Stomach (tissue), 8 donors: ENCODE measurements at regions not wholly inside any gene's neighbourhood (a gene's known extent, or its start where the extent isn't known, plus 50 kb on each side); places are given as distances from the start of the nearest gene placed in this dataset.

ENCODE experiments used
- DNase-seq, 2 donors: peaks; one replicate each; pipeline versions ENCODE4 v3.0.0 to v3.0.0-alpha.2; 2013 to 2019
- H3K27ac ChIP-seq, 5 donors: fragments of 200-600 bp in 4 of 5; sonication (generic) in 4 of 5; one replicate each; pipeline ENCODE4 v1.5.1; 2013 to 2019; ENCODE audit warnings: mild to moderate bottlenecking in 1 of 5, moderate library complexity in 1 of 5
- H3K27me3 ChIP-seq, 3 donors: fragments of 200-600 bp; sonication (generic); one replicate each; pipeline ENCODE4 v1.5.1; 2017 to 2019; ENCODE audit warnings: mixed run types in 1 of 3
- H3K36me3 ChIP-seq, 4 donors: fragments of 200-600 bp; sonication (generic); 1 replicate in 3 of 4; 2 replicates in 1 of 4; pipeline ENCODE4 v1.5.1; 2016 to 2019
- H3K4me1 ChIP-seq, 4 donors: fragments of 200-600 bp; sonication (generic); one replicate each; pipeline ENCODE4 v1.5.1; 2016 to 2019
- H3K4me3 ChIP-seq, 4 donors: fragments of 200-600 bp; sonication (generic) in 3 of 4; one replicate each; pipeline ENCODE4 v1.5.1; 2016 to 2019; ENCODE audit warnings: mild to moderate bottlenecking in 1 of 4
- H3K9me3 ChIP-seq, 4 donors: fragments of 200-600 bp; sonication (generic); one replicate each; pipeline ENCODE4 v1.5.1; 2016 to 2019
- CTCF ChIP-seq, 7 experiments: fragments of 450-650 bp in 4 of 7; fragments of 200-600 bp in 3 of 7; sonication (generic) in 3 of 7; IDR thresholded peaks; one replicate each; pipeline ENCODE4 v1.5.1; 2016 to 2019; ENCODE audit warnings: antibody characterized with exemption in 7 of 7, control low read depth in 2 of 7, mild to moderate bottlenecking in 1 of 7
- EP300 ChIP-seq: sonication (generic); formaldehyde crosslinking; IDR thresholded peaks from one replicate; pipeline ENCODE4 v1.6.1; 2017; ENCODE audit warnings: antibody characterized with exemption
- POLR2A ChIP-seq, 4 donors: fragments of 450-650 bp; IDR thresholded peaks; one replicate each; pipeline ENCODE4 v1.6.1; 2016; ENCODE audit warnings: antibody characterized with exemption in 4 of 4, control low read depth in 2 of 4, mild to moderate bottlenecking in 1 of 4, moderate library complexity in 1 of 4
- POLR2AphosphoS5 ChIP-seq, 3 donors: sonication (generic); formaldehyde crosslinking; IDR thresholded peaks; one replicate each; pipeline ENCODE4 v1.6.1; 2016; ENCODE audit warnings: antibody characterized with exemption in 3 of 3
- WGBS, 5 donors: extraction: QIAGEN DNeasy Blood & Tissue Kit in 3 of 5; methylation state at CpG; one replicate each; pipeline versions ENCODE4 v1.1.5 to v1.1.7; 2013 to 2018; 5-methylcytosine and 5-hydroxymethylcytosine counted together
- intact Hi-C: fragments of 100-400 bp; cut with DNase I; formaldehyde crosslinking; loops from one replicate; pipeline ENCODE4 v1.15.1; 2023; ENCODE audit warnings: low total_unique reads
- donor health status: healthy with polysubstance abuse.
- donor health status: Bipolar disorder and iron deficiency.
- donor health status: healthy.

- WGBS, 5 donors = 36 to 61% (median 42%) methylated on average over 2 of the region's 2 CpGs
- DNase-seq = peak in 1 of 2 donors; percentile 2
- intact Hi-C loops = no loop called here
- Histone ChIP-seq H3K27ac (no peak overlapping the region), H3K27me3 (no peaks in the 10 kb centered on the region), H3K9me3 (peaks cover 4 to 83% (median 35%) of the 10 kb centered on the region in 4 donors), H3K36me3 (peaks cover 0 to 7% (median 3%) of the 10 kb centered on the region in 4 donors), H3K4me3 (no peak overlapping the region), H3K4me1 (no peaks in the 10 kb centered on the region)
- no peak for TF ChIP-seq POLR2A (IDR thresholded peaks at IDR 0.05)
- no peak for TF ChIP-seq CTCF (IDR thresholded peaks at IDR 0.05)
Measured at GRCh38 chr15:25134546-25134945, 179.8 kb downstream of the SNRPN start.

- H3K27me3 ChIP-seq = no peaks in the 10 kb centered on the region
- TF ChIP-seq CTCF (IDR thresholded peaks at IDR 0.05) = no peak
- no peak for TF ChIP-seq POLR2AphosphoS5 (IDR thresholded peaks at IDR 0.05)
- no peak for TF ChIP-seq EP300
- TF ChIP-seq POLR2A (IDR thresholded peaks at IDR 0.05) = no peak
- intact Hi-C loops = no loop called here
Measured at GRCh38 chr15:25136119-25136518, 181.3 kb downstream of the SNRPN start.

GRCh38 chr15:25137013-25137412, 182.2 kb downstream of the SNRPN start:
- intact Hi-C loops = no loop called here
- Histone ChIP-seq H3K27ac (no peak overlapping the region), H3K27me3 (no peaks in the 10 kb centered on the region), H3K4me3 (no peak overlapping the region), H3K9me3 (peaks cover 4 to 88% (median 47%) of the 10 kb centered on the region in 4 donors), H3K36me3 (peaks cover 0 to 4% (median 2%) of the 10 kb centered on the region in 4 donors), H3K4me1 (no peaks in the 10 kb centered on the region)
- no peak for DNase-seq
- TF ChIP-seq POLR2A (IDR thresholded peaks at IDR 0.05) (no peak), POLR2AphosphoS5 (IDR thresholded peaks at IDR 0.05) (no peak), EP300 (no peak), CTCF (IDR thresholded peaks at IDR 0.05) (no peak)
- 62 to 76% (median 69%) methylated on average over 5 of the region's 5 CpGs for WGBS, 5 donors

More at GRCh38 chr15:25136119-25136518, 181.3 kb downstream of the SNRPN start:
- Histone ChIP-seq H3K36me3 (peaks cover 0 to 4% (median 2%) of the 10 kb centered on the region in 4 donors), H3K27ac (no peak overlapping the region), H3K9me3 (peaks cover 4 to 88% (median 40%) of the 10 kb centered on the region in 4 donors), H3K4me1 (no peaks in the 10 kb centered on the region), H3K4me3 (no peak overlapping the region)
- peak in 1 of 2 donors; percentile 2 for DNase-seq
- WGBS, 5 donors = 69 to 82% (median 79%) methylated on average over 3 of the region's 3 CpGs

- no peaks in the 10 kb centered on the region for H3K4me1 ChIP-seq
- WGBS, 5 donors = 85 to 92% (median 90%) methylated on average over 14 to 15 of the region's 15 CpGs
- no peak overlapping the region for H3K4me3 ChIP-seq
- no peaks in the 10 kb centered on the region for H3K36me3 ChIP-seq
- H3K27me3 ChIP-seq = no peaks in the 10 kb centered on the region
- DNase-seq = peak in 1 of 2 donors; percentile 21
- no peak overlapping the region for H3K27ac ChIP-seq
- intact Hi-C loops = no loop called here
- H3K9me3 ChIP-seq = peaks cover 17 to 61% (median 55%) of the 10 kb centered on the region in 4 donors
- TF ChIP-seq CTCF (IDR thresholded peaks at IDR 0.05) (no peak), EP300 (no peak), POLR2AphosphoS5 (IDR thresholded peaks at IDR 0.05) (no peak), POLR2A (IDR thresholded peaks at IDR 0.05) (no peak)
Measured at GRCh38 chr15:25169318-25169717, 214.5 kb downstream of the SNRPN start.
